ENCODE measurements at regions not wholly inside any gene's neighbourhood (a gene's known extent, or its start where the extent isn't known, plus 50 kb on each side); places are given as distances from the start of the nearest gene placed in this dataset.

DNA sequence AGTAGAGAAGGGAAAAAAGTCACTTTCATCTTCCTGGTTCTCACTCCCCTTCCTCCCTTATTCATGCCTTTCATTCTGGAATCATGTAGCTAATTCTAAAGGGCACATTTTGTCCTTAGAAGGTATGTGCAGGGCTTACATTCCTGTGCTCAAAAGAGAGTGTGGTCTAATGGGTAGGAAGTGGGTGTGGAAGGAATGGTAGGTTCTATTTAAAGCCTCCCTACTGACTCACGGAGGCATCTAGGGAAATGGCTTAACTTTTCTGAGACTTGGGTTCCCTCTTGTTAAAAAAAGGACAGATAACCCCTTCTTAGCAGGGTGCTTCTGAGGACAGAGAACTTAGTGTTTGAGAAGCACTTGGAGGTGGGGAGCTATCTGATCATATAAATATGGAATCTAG, 249.3 kb upstream of the DUSP10 start (continued):
- no peak for TF ChIP-seq GFI1B (tag by site-specific recombination; IDR thresholded peaks at IDR 0.05)
- TF ChIP-seq, protein P1, sequence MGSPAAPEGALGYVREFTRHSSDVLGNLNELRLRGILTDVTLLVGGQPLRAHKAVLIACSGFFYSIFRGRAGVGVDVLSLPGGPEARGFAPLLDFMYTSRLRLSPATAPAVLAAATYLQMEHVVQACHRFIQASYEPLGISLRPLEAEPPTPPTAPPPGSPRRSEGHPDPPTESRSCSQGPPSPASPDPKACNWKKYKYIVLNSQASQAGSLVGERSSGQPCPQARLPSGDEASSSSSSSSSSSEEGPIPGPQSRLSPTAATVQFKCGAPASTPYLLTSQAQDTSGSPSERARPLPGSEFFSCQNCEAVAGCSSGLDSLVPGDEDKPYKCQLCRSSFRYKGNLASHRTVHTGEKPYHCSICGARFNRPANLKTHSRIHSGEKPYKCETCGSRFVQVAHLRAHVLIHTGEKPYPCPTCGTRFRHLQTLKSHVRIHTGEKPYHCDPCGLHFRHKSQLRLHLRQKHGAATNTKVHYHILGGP (tag by site-specific recombination; IDR thresholded peaks at IDR 0.05): no peak

DNA sequence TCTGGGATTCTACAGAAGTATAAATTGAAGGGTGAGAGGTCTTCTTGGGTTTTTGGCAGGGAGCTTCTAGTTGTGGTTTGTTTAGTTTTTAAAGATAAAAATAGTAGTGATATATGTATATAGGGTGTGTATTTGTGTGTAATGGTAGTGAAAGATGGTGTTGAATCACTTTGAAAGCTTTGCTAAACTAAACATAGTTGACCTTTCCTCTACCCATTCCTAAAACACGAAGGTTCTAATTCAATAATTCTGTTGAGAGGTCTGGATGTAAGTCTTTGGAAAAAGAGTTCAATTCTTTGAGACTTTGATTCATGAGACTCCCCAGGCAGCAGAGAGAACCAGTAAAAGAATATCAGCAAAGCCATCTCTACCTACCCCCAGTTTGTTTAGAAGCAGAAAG, 247.9 kb upstream of the DUSP10 start:
- Histone ChIP-seq H3K36me3 (ENCODE audit: control insufficient read depth in 2 of 2, insufficient read depth in 1 of 2, low read length in 2 of 2) (no peaks in the 10 kb centered on the region), H3K4me3 (ENCODE audit: low read depth, low read length) (no peak overlapping the region), H3K4me1 (ENCODE audit: control insufficient read depth, insufficient read depth, low read length) (no peaks in the 10 kb centered on the region), H3K27ac (ENCODE audit: extremely low read depth, low read depth, low read length) (no peak overlapping the region), H3K9me3 (ENCODE audit: control insufficient read depth, insufficient read depth, low read depth, low read length) (no peaks in the 10 kb centered on the region)
- ChIA-PET CTCF (interaction anchor here (0.6 to 0.9 kb wide), 2 partner anchors 17 to 246 kb away, joined by 3 to 4 read pairs; no protein-coding TSS in a partner anchor), POLR2A (no interaction called here)
- TF ChIP-seq ZEB2 (tag by site-specific recombination; IDR thresholded peaks at IDR 0.05) (no peak), KLF16 (tag by site-specific recombination; IDR thresholded peaks at IDR 0.05) (no peak), MEIS1 (CRISPR knock-in tag; IDR thresholded peaks at IDR 0.05; ENCODE audit: borderline replicate concordance) (no peak), ZNF707 (tag by site-specific recombination; IDR thresholded peaks at IDR 0.05) (no peak), ZNF777 (tag by site-specific recombination; IDR thresholded peaks at IDR 0.05; ENCODE audit: borderline replicate concordance) (no peak)
- TF ChIP-seq, protein P2, sequence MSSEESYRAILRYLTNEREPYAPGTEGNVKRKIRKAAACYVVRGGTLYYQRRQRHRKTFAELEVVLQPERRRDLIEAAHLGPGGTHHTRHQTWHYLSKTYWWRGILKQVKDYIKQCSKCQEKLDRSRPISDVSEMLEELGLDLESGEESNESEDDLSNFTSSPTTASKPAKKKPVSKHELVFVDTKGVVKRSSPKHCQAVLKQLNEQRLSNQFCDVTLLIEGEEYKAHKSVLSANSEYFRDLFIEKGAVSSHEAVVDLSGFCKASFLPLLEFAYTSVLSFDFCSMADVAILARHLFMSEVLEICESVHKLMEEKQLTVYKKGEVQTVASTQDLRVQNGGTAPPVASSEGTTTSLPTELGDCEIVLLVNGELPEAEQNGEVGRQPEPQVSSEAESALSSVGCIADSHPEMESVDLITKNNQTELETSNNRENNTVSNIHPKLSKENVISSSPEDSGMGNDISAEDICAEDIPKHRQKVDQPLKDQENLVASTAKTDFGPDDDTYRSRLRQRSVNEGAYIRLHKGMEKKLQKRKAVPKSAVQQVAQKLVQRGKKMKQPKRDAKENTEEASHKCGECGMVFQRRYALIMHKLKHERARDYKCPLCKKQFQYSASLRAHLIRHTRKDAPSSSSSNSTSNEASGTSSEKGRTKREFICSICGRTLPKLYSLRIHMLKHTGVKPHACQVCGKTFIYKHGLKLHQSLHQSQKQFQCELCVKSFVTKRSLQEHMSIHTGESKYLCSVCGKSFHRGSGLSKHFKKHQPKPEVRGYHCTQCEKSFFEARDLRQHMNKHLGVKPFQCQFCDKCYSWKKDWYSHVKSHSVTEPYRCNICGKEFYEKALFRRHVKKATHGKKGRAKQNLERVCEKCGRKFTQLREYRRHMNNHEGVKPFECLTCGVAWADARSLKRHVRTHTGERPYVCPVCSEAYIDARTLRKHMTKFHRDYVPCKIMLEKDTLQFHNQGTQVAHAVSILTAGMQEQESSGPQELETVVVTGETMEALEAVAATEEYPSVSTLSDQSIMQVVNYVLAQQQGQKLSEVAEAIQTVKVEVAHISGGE (tag by site-specific recombination; conservative IDR thresholded peaks at IDR 0.05; ENCODE audit: low read depth): no peak
- TF ChIP-seq, protein P3, sequence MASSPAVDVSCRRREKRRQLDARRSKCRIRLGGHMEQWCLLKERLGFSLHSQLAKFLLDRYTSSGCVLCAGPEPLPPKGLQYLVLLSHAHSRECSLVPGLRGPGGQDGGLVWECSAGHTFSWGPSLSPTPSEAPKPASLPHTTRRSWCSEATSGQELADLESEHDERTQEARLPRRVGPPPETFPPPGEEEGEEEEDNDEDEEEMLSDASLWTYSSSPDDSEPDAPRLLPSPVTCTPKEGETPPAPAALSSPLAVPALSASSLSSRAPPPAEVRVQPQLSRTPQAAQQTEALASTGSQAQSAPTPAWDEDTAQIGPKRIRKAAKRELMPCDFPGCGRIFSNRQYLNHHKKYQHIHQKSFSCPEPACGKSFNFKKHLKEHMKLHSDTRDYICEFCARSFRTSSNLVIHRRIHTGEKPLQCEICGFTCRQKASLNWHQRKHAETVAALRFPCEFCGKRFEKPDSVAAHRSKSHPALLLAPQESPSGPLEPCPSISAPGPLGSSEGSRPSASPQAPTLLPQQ (tag by site-specific recombination; IDR thresholded peaks at IDR 0.05): no peak

DNA sequence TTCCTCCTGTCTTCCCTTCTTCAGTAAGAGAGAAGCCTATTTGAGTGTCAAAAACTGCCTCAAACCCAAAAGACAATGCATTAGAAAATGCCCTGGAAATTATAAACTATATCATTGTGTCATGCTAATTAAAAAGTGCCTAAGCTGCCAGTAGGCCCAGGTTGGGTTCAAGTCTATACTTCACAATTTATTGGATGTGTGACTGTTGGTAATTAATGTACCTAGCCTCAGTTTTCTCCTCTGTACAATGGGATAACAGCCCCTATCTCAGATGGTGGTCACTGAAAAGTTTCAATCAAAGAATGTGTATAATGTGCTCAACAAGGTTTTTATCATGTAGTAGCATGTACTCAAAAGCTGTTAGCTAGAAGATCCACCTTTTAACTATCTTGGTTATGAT, 246.9 kb upstream of the DUSP10 start:
- no peak overlapping the region for H3K27ac ChIP-seq (ENCODE audit: extremely low read depth, low read depth, low read length)
- H3K4me1 ChIP-seq (ENCODE audit: control insufficient read depth, insufficient read depth, low read length): no peaks in the 10 kb centered on the region
- H3K9me3 ChIP-seq (ENCODE audit: control insufficient read depth, insufficient read depth, low read depth, low read length): no peaks in the 10 kb centered on the region
- CTCF ChIA-PET: interaction anchor here (0.7 kb wide), 2 partner anchors 9 to 1081 kb away, joined by 3 read pairs; no protein-coding TSS in a partner anchor
- H3K4me3 ChIP-seq (ENCODE audit: low read depth, low read length): no peak overlapping the region
- H3K36me3 ChIP-seq (ENCODE audit: control insufficient read depth in 2 of 2, insufficient read depth in 1 of 2, low read length in 2 of 2): no peaks in the 10 kb centered on the region
- TF ChIP-seq, protein P4, sequence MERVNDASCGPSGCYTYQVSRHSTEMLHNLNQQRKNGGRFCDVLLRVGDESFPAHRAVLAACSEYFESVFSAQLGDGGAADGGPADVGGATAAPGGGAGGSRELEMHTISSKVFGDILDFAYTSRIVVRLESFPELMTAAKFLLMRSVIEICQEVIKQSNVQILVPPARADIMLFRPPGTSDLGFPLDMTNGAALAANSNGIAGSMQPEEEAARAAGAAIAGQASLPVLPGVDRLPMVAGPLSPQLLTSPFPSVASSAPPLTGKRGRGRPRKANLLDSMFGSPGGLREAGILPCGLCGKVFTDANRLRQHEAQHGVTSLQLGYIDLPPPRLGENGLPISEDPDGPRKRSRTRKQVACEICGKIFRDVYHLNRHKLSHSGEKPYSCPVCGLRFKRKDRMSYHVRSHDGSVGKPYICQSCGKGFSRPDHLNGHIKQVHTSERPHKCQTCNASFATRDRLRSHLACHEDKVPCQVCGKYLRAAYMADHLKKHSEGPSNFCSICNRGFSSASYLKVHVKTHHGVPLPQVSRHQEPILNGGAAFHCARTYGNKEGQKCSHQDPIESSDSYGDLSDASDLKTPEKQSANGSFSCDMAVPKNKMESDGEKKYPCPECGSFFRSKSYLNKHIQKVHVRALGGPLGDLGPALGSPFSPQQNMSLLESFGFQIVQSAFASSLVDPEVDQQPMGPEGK (tag by site-specific recombination; IDR thresholded peaks at IDR 0.05): no peak
- TF ChIP-seq ZNF76 (tag by site-specific recombination; IDR thresholded peaks at IDR 0.05; ENCODE audit: borderline replicate concordance, low read depth) (no peak), ZNF157 (tag by site-specific recombination; IDR thresholded peaks at IDR 0.05) (no peak)
- TF ChIP-seq, protein P1 (tag by site-specific recombination; IDR thresholded peaks at IDR 0.05): no peak
- TF ChIP-seq, protein P5, sequence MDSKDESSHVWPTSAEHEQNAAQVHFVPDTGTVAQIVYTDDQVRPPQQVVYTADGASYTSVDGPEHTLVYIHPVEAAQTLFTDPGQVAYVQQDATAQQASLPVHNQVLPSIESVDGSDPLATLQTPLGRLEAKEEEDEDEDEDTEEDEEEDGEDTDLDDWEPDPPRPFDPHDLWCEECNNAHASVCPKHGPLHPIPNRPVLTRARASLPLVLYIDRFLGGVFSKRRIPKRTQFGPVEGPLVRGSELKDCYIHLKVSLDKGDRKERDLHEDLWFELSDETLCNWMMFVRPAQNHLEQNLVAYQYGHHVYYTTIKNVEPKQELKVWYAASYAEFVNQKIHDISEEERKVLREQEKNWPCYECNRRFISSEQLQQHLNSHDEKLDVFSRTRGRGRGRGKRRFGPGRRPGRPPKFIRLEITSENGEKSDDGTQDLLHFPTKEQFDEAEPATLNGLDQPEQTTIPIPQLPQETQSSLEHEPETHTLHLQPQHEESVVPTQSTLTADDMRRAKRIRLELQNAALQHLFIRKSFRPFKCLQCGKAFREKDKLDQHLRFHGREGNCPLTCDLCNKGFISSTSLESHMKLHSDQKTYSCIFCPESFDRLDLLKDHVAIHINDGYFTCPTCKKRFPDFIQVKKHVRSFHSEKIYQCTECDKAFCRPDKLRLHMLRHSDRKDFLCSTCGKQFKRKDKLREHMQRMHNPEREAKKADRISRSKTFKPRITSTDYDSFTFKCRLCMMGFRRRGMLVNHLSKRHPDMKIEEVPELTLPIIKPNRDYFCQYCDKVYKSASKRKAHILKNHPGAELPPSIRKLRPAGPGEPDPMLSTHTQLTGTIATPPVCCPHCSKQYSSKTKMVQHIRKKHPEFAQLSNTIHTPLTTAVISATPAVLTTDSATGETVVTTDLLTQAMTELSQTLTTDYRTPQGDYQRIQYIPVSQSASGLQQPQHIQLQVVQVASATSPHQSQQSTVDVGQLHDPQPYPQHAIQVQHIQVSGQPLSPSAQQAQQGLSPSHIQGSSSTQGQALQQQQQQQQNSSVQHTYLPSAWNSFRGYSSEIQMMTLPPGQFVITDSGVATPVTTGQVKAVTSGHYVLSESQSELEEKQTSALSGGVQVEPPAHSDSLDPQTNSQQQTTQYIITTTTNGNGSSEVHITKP (tag by site-specific recombination; IDR thresholded peaks at IDR 0.05): no peak
- POLR2A ChIA-PET: no interaction called here

Data from HEK293 (cell line).